HG03103 (cell line): ENCODE measurements at regions not wholly inside any gene's neighbourhood (a gene's known extent, or its start where the extent isn't known, plus 50 kb on each side); places are given as distances from the start of the nearest gene placed in this dataset.

Experiments used
- ATAC-seq: cut with Tn5 transposase; IDR thresholded peaks from one replicate; pipeline ENCODE4 v1.9.1; 2021; ENCODE audit warnings: low read depth; ENCODE audit not compliant: unreplicated experiment

DNA sequence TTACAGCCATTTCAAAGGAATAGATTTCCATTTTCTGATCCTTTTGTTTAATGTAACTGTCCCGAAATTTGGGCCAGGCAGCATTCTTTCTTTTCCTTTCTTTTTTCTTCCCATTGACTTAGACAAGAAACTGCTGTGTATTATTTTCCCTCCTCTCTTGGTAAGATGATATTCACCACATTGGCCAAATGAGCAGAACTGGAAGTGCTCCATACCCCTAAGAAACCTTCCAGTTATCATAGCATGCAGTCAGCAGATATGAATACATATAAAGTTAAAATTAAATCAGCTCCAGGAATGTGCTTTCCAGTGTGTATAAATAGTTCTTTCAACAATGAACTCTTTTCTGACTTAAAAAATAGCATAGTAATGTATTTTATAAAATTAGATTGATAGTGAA lies 168.5 kb upstream of the GAS1 start:
- ATAC-seq: no peak

DNA sequence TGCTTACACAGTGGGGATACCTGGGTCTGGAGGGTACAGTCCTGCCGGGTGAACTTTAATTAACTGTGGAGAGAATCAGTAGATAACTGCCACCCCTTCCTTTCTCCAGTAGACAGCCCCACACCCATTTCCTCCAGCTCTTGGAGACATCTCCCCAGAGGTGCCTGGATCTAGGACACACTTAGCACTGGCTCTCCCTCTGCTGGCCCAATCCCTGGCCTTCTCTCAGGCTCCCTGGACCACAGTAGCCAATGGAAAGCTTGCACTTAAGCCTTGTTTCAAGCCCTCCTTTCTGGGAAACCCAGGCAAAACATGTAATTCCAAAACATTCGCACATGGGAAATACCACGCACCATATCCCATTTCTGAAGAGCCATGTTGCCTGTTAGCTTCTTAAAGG lies 169.2 kb upstream of the GAS1 start:
- no peak for ATAC-seq

DNA sequence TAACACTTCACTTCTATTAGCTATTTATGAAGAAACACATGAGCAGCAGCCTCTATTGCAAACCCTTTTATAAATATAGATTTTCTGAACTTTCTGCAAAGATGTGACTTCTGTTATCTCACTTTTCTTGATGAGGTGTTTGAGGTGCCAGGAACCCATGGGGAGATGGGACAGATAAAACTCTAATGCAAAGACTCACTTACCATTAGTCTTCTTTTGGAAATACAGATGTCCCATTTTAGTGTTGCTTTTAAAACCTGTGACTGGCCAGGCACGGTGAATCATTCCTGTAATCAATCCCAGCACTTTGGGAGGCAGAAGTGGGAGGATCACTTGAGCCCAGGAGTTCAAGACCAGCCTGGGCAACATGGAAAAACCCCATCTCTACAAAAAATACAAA lies 171.3 kb upstream of the GAS1 start:
- ATAC-seq: no peak

DNA sequence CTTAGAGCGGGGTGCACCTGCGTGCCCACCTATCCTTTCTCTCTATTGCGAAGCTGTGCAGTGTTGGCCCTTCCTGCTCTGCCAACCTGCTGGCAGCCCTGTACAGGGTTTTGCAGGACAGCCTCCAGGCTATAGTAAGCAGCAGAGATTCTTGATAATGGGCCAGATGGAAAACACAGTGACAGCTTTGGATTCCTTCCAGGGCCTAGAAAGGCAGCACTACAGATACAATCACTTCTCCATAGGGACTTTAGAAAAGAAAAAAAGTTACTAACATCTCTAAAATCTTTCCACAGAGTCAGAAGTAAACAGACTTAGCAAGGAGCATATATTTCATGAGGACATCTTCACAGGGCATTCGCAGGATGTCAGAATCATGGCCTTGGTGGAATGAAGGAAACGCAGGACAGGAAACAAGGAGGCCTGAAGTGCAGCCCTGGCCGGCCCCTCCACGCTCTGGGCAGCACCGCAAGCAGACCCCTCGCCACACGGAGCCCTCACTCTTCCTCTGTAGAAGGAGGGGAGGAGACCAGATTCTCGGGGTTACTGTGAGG lies 172.1 kb upstream of the GAS1 start:
- ATAC-seq: no peak

DNA sequence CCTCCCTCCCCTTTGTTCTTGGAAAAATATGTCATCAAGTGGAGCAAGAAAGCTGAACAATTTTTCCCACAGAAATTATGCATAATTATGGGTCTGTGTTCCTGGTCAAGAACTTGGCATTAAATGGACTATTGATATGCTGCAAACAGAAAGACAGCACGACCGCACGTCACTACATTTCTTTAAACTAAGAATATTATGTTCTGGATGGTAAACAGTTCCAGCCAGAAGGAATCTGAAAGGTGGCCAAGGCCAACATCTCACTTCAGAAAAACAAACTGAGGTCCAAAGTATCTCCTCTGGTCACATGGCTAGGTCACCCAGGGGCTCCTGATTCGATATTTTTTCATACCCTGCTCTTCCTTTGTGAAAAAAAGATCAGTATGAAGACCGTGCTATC lies 173.3 kb upstream of the GAS1 start:
- no peak for ATAC-seq

DNA sequence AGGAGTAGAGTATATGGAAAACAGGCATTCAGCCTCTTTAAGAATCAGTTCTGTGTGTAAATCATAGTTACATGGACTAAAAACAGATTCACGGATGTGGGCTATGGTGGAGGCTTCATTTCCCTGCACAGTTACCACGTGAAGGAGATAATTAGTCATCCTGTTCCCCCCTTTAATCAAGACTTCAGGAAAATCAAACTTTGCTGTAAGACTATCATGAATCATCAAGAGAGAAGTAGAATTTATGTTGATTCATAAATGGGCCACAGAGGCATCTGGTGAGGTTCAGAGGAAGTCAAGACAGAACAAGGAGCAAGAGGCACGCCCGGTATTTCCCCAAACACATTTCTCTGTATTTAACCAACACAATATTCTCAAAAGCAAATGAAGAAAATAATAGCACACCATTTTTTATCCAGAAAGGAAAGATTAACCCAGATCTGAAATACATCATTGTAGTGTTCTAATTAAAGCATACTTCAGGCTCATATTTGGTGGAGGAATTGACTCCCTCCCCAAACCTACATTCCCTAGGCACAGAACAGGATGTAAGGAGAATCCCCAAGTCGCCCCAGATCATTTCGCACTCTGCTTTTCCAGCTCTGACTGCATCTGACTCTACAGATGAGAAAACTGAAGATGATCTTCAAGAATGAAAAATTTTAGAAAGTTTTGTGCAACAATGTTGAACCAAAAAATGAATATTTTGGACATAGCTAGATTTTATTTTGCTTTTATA lies 175.8 kb upstream of the GAS1 start:
- no peak for ATAC-seq

DNA sequence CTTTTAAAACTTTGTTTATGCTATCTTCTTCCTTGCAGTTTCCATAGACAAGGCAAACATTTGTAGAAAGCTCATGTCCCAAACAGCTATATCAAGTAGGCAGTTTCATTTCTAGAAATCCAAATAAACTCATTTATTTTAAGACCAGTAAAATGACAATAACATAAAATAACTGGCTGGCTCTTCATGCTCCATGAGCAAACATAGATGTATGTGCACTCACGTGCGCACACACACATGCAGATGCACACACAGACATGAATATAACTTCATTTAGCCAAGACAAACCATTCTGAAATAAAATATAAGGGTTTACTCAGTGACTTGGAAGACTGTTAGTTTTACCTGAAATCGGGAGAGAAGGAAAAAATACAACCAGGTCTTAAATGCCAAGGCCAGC lies 176.5 kb upstream of the GAS1 start:
- ATAC-seq: no peak

DNA sequence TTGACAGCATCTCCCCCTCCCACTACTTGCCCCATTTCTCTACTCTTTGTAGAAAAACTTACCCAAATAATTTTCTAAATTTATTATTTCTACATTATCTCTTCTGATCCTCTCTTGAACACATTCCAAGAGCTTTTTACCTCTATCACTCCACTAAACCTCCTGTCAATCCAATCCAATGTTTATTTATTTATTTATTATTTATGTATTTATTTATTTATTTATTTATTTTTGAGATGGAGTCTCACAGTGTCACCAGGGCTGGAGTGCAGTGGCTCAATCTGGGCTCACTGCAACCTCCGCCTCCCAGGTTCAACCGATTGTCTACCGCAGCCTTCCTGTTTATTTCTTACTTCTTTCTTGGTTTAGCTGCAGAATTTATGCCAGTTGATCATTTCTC lies 178.5 kb upstream of the GAS1 start:
- no peak for ATAC-seq

DNA sequence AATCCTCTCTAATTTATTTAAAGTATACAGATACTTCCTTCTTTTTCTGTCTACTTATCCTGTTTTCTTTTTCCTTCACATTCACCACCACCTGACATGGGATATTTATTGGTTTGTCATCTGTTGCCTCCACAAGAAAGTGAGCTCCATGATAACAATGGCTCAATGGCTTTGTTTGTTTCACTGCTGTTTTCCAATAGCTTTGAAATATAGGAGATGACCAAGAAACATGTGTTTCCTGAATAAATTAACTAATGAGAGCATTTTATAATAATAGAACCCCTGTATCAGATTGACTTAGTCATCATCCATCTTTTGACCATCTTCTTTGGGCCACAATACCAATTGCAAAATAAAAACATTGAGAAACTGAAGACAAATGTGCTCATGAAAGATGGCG lies 180.2 kb upstream of the GAS1 start:
- ATAC-seq: no peak

DNA sequence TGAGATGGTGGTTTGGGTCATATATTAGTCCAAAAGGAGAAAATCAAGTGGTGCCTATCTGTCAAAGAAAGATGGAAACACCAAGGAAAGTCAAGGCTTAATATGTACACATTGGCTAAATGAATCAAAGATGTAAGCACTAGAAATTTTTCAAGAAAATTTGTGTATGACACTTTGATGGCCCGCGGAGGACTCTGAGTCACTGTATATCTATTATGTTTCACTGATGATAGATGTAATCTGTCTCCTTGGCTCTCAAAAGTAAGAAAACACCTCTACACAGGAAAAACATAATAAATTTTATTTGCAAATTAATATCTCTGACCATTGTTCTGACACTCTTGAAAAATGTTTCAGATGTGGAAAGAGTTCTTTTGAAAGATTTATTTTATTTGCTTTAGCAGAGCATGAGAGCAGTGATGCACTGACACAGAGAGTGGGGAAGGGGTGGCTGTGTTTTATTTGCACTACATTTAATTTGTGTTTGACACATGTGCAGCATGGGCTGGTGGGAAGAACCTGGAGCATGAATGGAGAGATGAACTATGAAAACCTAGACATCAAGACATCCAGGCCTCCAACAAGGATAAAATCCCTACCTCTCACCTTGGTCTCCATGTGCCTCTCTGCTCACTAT lies 180.8 kb upstream of the GAS1 start:
- no peak for ATAC-seq

DNA sequence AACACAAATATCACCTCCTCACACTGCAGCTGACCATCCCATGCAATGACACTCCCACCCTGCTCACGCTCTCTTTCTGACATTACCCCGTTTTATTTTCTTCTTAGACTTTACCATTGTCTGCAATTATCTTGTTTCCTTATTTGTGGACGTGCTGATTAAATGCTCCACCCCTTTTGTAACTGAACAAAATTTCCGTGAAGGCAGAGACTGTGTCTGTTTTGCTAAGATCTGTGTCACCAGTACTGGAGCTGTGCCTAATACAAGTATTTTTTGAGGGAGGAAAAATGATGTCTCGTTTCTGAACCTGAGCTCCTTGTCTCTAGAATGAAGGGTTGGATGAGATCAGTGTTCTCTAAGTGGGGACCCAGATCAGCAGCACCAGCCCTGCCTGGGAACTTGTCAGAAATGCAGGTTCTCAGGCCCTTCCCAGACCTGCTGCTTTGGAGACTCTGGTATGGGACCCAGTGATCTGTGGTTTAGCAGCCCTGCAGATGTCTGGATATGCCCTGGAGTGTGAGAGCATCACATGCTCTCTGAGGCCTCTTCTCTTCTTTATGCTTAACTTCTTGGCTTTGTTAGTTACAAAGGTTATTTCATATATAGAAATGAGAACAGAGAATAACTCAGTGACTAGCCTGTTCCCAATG lies 181.7 kb upstream of the GAS1 start:
- no peak for ATAC-seq

DNA sequence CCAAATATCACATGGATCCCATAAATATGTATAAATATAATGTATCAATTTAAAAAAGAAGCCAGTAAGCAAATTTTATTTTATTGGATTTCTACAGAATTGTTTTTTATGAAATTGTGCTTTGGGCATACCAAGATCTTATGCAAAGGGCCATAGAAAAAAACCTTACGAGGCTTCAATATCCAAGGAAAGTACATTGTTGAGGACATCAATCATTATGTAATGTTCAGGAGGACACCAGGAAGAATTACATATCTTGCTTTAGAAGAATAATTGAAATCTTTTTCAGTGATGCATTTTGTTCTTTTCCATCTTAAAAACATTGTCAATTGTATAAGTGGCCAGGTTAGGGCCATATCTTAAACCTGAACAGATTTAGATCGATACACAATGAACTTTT lies 187.8 kb upstream of the GAS1 start:
- no peak for ATAC-seq

DNA sequence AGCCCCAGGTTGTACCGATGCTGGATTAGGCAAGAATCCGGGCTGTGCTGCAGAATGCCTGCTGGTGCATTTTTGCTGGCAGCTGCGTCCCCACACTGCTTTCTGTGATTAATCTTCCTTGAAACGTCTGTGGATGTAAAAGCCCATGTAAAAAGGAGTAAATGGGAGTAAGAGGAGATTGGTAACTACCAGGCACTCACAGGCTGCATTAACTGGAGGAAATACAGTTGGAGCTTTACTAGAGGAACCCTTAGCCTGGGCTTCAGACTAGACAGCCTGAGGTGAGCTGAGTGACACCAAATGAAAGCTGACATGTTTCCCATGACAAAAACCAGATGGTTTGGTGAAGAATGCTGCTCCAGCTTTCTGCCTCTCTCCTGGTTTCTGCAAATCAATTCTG lies 190.4 kb upstream of the GAS1 start:
- ATAC-seq: no peak

DNA sequence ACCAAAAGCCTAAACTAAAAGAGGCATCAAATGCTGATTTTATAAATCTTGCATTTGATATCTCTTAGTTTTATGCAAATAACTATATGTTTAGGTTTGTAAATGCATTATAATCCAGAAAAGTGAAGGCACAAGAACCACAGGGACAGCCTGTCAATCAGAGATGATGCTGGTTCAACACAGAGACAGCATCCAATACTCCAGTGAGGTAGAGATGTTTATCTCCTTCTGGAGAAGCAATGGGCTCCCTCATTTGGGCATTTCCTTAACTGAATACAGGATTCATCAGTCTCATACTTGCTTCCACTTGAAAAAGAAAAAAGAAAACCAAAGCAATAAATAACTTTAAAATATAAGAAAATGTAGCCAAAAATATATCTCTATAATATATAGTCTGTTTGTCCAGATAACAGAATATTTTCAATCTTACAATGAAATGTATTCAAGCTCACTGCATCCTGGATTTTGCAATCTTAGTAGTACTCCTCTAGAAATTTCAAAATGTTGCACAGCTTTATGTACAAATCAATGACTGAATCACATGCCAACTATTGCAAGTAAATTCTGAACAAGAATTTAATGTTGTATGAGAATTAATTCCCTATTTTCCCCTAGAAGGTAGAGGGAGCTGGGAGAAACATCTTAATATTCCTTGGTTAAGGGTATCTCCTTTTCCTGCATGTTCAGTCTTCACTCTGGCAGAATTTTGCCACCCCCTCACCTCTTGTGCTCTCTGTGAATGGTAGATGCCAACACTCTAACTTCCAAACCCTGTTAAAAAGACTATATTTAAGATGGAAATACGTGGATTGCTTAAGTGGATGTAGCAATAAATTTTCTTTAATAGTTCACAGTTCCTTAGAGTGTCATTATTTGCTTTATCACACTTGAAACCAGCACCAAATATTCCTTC lies 191.1 kb upstream of the GAS1 start:
- no peak for ATAC-seq

DNA sequence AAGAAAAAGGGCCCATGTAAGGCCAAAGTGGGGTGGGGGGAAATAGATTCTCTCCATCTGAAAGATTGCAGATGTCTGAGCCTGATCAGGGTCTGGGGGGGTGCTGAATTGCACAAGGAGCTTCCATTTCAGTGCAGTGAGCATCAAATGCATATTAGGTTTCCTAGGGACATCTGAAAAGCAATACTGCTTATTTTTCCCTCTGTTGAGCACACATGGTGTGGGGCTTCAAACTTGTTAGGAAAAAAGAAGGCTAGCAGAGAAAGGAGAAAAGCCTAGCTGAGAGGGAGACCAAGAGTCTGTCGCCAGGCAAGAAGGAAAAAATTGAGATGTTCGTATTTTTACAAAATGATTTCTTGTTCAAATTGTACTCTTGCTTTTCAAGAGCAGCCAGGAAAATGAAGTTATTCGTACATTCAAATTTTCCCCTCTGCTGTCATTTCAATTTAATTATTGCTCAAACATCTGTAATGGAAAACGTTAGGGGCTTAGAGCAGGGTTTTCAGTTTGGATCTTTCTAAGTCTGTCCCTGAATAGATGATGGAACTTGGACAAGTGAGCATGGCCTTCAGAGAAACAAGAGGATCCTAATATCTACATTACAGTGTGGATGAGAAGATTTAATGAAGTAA lies 191.9 kb upstream of the GAS1 start:
- ATAC-seq: no peak

DNA sequence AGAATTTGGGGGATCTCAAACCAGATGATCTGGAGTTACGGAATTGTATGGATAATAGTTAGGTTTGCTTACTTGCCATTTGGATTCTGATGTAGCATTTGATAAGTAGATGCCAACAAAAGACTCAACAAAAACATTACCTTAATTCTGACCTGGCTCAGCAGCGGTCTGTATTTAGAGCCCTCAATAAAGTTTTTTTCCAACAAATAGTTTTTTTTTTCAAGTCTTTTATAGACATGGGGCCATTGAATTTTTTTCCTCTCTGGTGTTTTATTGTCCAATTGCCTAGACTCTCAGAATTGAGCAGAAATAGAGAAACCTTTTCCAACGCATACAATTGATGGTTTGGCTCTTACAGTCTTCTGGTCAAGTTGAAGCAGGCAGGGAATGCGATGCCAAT lies 192.8 kb upstream of the GAS1 start:
- no peak for ATAC-seq

DNA sequence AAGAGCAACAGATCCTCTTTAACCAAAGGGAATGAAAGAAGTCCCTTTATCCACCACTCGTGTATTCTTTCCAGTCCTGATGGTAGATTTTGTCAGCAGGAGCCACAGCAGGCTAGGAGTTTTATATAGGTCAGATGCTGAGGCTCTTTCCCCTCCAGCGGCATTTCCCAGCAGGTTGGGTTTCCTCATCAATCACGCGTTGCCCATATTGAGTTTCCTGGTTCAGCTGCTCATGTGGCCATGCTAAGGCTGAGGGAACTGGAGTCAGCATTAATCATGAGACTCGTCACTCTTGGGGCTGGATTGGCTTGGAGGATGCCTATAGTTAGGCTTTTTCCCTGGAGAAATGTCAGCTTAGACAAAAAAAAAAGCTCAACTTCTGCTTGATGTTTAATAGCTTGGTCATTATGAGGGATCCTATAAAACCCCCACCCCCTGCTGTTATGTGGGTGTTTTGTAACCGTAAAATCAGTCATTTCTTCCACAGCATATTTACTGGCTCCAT lies 193.4 kb upstream of the GAS1 start:
- no peak for ATAC-seq

DNA sequence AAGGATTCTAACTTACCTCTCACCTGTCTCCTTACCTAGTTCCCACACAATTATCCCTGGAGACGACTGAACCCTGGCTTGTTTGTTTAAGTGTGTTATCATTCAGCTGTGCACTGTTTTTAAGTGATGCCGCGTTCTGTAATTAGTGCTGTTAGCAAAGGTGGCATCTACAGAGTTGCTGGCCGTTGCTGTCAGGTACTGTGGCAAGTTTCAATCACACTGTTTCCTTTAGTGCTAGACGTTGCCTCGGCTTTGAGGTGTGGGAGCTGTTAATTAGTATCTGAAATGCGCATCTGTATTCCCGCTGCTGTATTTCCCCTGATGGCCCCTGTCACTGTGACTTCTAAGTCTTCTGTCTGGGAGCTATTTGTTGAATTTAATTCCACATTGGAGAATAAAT lies 193.8 kb upstream of the GAS1 start:
- no peak for ATAC-seq

DNA sequence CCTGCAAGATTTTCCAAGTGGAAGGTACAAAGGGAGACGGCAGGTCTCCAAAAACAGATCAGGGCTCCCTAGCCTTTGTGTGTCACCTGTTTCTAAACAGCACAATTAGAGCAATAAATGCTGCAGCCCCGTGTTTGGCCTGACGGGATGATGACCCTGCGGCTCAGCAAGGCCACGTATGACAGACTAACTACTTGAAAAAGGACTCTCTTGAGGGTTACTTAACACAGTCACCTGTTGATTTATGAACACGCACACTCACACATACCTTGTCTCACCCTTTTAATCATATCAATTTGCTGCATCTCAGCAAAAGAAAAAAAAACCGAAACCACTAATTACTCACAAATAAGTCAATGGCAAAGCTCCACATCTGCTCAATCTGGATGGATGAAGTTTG lies 199.6 kb upstream of the GAS1 start:
- no peak for ATAC-seq

DNA sequence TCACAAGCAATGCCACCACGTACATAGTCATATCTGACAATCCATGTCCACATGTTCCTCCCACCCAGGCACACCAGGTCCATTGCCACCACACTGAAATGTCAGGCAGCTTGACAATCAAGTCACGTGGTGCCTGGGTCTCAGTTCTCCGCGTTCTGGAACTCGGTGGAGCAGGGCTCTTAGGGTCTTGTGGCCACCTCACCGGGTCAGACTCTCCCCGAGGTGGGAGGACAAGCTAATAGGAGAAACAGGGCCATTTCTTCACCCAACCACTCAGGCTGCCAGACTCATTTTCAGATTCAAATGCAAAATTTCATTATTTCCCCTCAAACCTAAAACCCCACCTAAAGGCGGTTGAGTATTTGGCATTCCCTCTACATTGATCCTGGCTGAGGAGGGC lies 200.5 kb upstream of the GAS1 start:
- ATAC-seq: no peak
